Fibroblast of the conjunctiva (primary cell): ENCODE measurements at regions not wholly inside any gene's neighbourhood (a gene's known extent, or its start where the extent isn't known, plus 50 kb on each side); places are given as distances from the start of the nearest gene placed in this dataset.

Source experiments
- DNase-seq: peaks from one replicate; pipeline ENCODE4 v3.0.0-alpha.2; 2010; ENCODE audit warnings: low read depth

DNA sequence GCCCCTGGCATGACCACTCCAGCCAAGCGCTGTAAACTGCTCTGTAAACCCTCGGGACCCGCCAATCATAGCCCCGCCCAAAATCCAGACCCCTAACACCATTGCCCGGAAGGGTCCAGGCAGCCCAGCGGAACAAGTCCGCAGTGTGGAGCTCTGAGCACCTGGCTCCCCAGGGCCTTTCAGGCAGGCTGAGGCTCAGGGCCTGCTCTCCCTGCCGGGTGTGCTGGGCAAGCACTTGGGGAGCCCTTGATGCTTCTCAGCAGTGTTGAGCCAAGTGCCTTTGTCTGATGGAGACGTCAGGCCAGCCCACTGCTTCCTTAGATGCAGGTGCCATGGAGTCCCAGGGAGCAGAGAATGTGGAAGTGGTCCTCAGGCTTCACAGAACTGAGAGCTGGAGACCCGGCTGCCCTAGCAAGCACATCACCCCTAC, 106.2 kb downstream of the TLE3 start:
- no peak for DNase-seq

DNA sequence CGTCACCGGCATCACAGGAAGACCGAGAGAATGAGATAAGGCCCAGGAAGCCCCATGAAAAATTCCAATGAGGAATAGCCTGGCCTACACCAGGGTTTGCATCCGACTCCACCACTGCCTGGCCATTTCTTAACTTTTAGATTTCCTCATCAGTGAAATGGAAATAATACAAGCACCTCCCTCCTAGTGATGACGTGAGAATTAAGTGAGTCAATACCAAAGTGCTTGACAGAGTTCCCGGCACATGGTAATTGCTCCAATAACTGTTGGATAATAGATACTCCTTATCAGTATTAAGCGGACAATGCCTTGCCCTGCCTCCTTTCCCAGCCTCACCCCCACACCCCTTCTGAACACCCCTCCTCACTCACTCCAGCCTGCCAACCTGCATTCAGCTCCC, 105.4 kb downstream of the TLE3 start:
- DNase-seq: no peak

DNA sequence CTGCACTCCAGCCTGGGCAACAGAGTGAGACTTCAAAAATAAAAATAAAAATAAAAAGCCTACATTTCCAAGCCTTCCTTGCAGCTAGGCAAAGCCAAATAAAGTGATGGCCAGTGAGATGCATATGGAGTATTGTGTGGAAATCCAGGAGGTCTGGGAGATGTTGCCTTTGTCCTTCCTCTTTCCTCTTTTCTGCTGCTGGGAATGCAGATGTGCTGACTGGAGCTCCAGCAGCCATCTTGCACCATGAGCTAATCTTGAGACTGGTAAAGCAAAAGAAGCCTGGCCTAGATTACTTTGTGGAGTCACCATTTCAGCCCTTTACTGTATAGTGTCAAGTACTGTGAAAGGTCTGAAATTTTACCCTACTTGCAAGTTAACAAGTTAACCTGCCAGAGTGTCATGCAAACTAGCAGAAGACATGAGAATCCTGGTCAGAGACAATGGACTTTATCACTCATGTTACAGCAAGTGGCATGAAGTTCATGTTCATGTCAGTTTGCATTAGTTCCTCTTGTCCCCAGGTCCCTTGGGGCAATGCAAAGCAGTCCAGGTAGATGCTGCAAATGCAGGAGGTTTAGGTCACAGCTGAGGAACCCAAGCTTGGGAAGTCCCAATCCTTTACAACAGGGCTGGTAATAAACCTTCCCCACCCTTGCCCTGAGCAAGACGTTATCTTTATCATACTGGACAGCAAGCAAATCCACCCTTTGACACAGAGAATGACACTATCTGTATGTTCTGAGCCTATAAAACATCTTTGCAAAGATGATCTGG, 103.1 kb downstream of the TLE3 start:
- DNase-seq: no peak

DNA sequence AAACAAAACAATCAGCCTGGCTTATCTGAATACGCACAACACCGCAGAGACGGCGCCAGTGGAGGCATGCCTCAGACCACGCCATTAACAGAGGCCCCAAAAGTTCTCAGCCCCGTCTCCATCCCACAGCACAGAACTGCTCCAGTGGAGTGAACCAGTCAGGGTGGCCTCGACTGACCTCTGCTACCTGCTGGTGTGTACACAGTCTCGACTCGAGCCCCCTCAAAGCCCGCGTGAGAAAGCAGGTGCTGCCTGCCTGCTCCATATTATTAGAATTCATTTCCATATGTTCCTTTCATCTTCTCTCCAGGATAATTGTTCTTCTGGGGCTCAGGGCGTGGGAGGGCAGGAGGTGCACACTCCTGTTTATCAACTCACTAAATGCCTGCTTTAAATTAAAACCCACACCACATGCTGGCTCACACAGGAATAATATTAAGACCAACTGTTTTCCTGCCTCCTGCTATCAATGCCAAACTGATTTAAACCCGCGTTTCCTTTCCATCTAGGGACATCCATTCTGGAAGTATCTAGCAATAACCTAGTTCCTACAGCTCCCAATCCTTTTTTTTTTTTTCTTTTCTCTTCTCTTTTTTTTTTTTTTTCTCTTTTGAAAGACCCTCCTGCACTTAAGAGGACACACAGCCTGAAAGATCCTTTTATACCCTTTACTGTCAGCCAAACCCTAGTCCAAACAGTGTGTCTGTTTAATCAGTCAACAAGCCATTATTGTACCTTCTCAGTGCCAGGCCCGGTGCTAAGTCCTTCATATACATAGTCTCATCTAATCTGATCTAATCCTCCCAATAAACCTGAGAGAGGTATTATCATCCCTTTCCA, 101.2 kb downstream of the TLE3 start:
- no peak for DNase-seq

DNA sequence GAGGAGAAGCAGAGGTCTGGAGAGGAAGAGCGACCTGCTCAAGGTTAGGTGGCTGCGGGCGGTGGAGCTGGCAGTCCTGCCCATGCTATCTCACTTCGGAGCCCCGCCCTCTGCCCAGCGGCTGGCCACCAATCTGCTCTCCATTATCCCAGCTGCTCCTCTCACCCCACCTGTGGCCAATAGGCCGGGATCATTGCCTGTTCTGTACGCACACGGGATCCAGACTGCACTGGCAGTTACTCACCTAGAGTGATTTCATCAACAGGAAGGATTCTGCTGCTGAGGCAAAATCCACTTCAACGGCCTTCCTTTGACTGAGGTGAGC, 100.6 kb downstream of the TLE3 start:
- no peak for DNase-seq
